Upper lobe of right lung (tissue), 1 donor: ENCODE measurements at regions not wholly inside any gene's neighbourhood (a gene's known extent, or its start where the extent isn't known, plus 50 kb on each side); places are given as distances from the start of the nearest gene placed in this dataset.
"Not testable (repeated sequence)": the region's sequence is repeated elsewhere in the genome, so short reads cannot be mapped to it uniquely, and the experiment has no call there.

Experiments
- ATAC-seq: fragments of 200-7000 bp; cut with Tn5 transposase; one replicate; pipeline ENCODE4 v1.9.1; 2020; ENCODE audit warnings: mild to moderate bottlenecking, moderate library complexity
- DNase-seq: peaks from one replicate; pipeline ENCODE4 v3.0.0-alpha.2; 2020
- H3K27ac ChIP-seq: fragments of 200-600 bp; one replicate; pipeline ENCODE4 v1.8.0; 2022
- H3K27me3 ChIP-seq: fragments of 200-600 bp; one replicate; pipeline ENCODE4 v1.8.0; 2022; ENCODE audit warnings: mild to moderate bottlenecking
- H3K36me3 ChIP-seq: fragments of 200-600 bp; one replicate; pipeline ENCODE4 v1.8.0; 2022
- H3K4me1 ChIP-seq: fragments of 200-600 bp; one replicate; pipeline ENCODE4 v1.8.0; 2022
- H3K4me3 ChIP-seq: fragments of 200-600 bp; one replicate; pipeline ENCODE4 v1.8.0; 2022; ENCODE audit warnings: mild to moderate bottlenecking
- H3K9me3 ChIP-seq: fragments of 200-600 bp; one replicate; pipeline ENCODE4 v1.8.0; 2022
- intact Hi-C: fragments of 100-400 bp; cut with DNase I; formaldehyde crosslinking; loops from one replicate; pipeline ENCODE4 v1.11.0; 2022
- TF ChIP-seq, protein P1 (sequence below): fragments of 200-600 bp; IDR thresholded peaks from one replicate; pipeline ENCODE4 v1.8.0; 2022; ENCODE audit warnings: antibody characterized with exemption
- donor health status: DM: no; HTN: yes; CAD: no; lungs with severe emphysema.

DNA sequence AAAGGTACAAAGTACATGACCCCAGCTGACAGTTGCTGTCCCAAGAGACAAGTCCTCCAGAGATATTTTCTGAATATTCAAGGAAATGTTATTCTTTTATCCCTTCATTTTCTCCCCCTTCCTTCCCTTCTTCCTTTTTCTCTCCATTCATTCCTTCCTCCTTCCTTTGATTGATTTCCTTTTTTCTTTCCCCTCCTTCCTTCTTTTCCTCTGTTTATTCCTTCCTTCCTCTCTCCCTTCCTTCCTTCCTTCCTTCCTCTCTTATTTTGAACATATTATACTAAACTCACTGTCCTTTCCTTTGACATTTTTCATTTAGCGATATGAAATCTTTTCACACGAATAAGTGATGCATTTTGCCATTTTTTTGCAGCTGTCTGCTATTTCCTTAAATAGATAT lies 73.2 kb upstream of the HDDC2 start:
- ATAC-seq: no peak
- DNase-seq: no peak
- Histone ChIP-seq H3K27me3 (peaks cover 7% of the 10 kb centered on the region), H3K36me3 (no peaks in the 10 kb centered on the region), H3K27ac (no peak overlapping the region), H3K9me3 (no peaks in the 10 kb centered on the region), H3K4me3 (no peak overlapping the region), H3K4me1 (no peaks in the 10 kb centered on the region)
- intact Hi-C loops: no loop called here
- TF ChIP-seq, protein P1, sequence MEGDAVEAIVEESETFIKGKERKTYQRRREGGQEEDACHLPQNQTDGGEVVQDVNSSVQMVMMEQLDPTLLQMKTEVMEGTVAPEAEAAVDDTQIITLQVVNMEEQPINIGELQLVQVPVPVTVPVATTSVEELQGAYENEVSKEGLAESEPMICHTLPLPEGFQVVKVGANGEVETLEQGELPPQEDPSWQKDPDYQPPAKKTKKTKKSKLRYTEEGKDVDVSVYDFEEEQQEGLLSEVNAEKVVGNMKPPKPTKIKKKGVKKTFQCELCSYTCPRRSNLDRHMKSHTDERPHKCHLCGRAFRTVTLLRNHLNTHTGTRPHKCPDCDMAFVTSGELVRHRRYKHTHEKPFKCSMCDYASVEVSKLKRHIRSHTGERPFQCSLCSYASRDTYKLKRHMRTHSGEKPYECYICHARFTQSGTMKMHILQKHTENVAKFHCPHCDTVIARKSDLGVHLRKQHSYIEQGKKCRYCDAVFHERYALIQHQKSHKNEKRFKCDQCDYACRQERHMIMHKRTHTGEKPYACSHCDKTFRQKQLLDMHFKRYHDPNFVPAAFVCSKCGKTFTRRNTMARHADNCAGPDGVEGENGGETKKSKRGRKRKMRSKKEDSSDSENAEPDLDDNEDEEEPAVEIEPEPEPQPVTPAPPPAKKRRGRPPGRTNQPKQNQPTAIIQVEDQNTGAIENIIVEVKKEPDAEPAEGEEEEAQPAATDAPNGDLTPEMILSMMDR: no peak

GRCh38 chr6:125375821-125376220 lies 74.1 kb upstream of the HDDC2 start:
- ATAC-seq (no peak), DNase-seq (no peak)
- TF ChIP-seq, protein P1: no peak
- no peaks in the 10 kb centered on the region for H3K4me1 ChIP-seq
- H3K36me3 ChIP-seq: no peaks in the 10 kb centered on the region
- intact Hi-C loops: no loop called here
- no peak overlapping the region for H3K4me3 ChIP-seq
- H3K27ac ChIP-seq: no peak overlapping the region
- no peaks in the 10 kb centered on the region for H3K9me3 ChIP-seq
- peaks cover 1% of the 10 kb centered on the region for H3K27me3 ChIP-seq

GRCh38 chr6:125377621-125378020 lies 75.9 kb upstream of the HDDC2 start:
- intact Hi-C loops: no loop called here
- no peaks in the 10 kb centered on the region for H3K27me3 ChIP-seq
- TF ChIP-seq, protein P1: no peak
- no peaks in the 10 kb centered on the region for H3K36me3 ChIP-seq
- H3K4me1 ChIP-seq: no peaks in the 10 kb centered on the region
- H3K27ac ChIP-seq: no peak overlapping the region
- no peak for ATAC-seq
- no peak for DNase-seq
- no peaks in the 10 kb centered on the region for H3K9me3 ChIP-seq
- no peak overlapping the region for H3K4me3 ChIP-seq

GRCh38 chr6:125379174-125379573 lies 77.4 kb upstream of the HDDC2 start:
- no peak for ATAC-seq
- H3K36me3 ChIP-seq: no peaks in the 10 kb centered on the region
- TF ChIP-seq, protein P1: no peak
- H3K27ac ChIP-seq: no peak overlapping the region
- H3K27me3 ChIP-seq: no peaks in the 10 kb centered on the region
- no peak for DNase-seq
- H3K9me3 ChIP-seq: no peaks in the 10 kb centered on the region
- H3K4me3 ChIP-seq: no peak overlapping the region
- H3K4me1 ChIP-seq: no peaks in the 10 kb centered on the region
- intact Hi-C loops: no loop called here

DNA sequence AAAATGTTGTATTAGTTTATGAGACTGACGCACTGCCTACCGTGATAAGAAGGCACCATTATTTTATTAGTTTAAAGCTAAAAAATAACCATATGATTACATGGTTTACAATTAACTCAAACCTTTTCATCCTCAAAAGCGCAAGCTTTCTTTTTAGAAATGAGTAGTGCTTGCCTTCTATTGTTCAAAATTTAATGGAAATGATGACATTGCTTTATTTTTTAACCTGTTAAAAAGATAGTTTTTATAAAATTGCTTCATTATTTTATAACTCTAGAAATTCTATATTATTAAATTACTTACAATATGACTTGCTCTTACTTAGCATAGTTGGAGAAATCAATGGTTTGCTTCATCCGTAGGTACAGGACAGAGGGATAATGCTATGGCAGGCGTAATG lies 78.7 kb upstream of the HDDC2 start:
- Histone ChIP-seq H3K4me1 (no peaks in the 10 kb centered on the region), H3K9me3 (no peaks in the 10 kb centered on the region), H3K36me3 (no peaks in the 10 kb centered on the region), H3K4me3 (no peak overlapping the region), H3K27ac (no peak overlapping the region), H3K27me3 (no peaks in the 10 kb centered on the region)
- TF ChIP-seq, protein P1: no peak
- ATAC-seq (no peak), DNase-seq (no peak)
- intact Hi-C loops: no loop called here

GRCh38 chr6:125386337-125386736 lies 84.6 kb upstream of the HDDC2 start:
- H3K4me1 ChIP-seq, H3K9me3 ChIP-seq, H3K27me3 ChIP-seq, ATAC-seq, intact Hi-C loops, H3K4me3 ChIP-seq, DNase-seq, H3K36me3 ChIP-seq, H3K27ac ChIP-seq: not testable (repeated sequence)
